ENCODE measurements at regions not wholly inside any gene's neighbourhood (a gene's known extent, or its start where the extent isn't known, plus 50 kb on each side); places are given as distances from the start of the nearest gene placed in this dataset.

- BruUV-seq (replicated peaks), result no TSS peak
- Histone ChIP-seq H3K9me3 (replicated peaks; ENCODE audit: control insufficient read depth, insufficient read depth, low read length) (no peaks in the 10 kb centered on the region), H3K4me2 (ENCODE audit: control insufficient read depth, insufficient read depth) (no peak overlapping the region), H2AFZ (ENCODE audit: control insufficient read depth, low read depth, low read length) (no peak overlapping the region), H3K9ac (ENCODE audit: control insufficient read depth, insufficient read depth, low read length) (no peak overlapping the region), H3K4me1 (ENCODE audit: control insufficient read depth, insufficient read depth, low read length) (peaks cover 22% of the 10 kb centered on the region), H3K27me3 (replicated peaks in 1 of 2; ENCODE audit: control insufficient read depth in 2 of 2, insufficient read depth in 2 of 2, low read length in 1 of 2) (no peaks in the 10 kb centered on the region; a peak in 1 of 4 replicates), H3K27ac (ENCODE audit: control insufficient read depth, insufficient read depth) (no peak overlapping the region), H3K36me3 (ENCODE audit: control insufficient read depth in 2 of 2, insufficient read depth in 2 of 2, low read length in 1 of 2) (no peaks in the 10 kb centered on the region), H4K20me1 (ENCODE audit: control insufficient read depth, insufficient read depth) (no peaks in the 10 kb centered on the region), H3K4me3 (no peak overlapping the region), H3K79me2 (ENCODE audit: control insufficient read depth, insufficient read depth, low read length) (no peaks in the 10 kb centered on the region)
- no peak for TF ChIP-seq SUZ12 (IDR thresholded peaks at IDR 0.05; ENCODE audit: unreplicated experiment)
- no peak for TF ChIP-seq CHD1 (IDR thresholded peaks at IDR 0.05; ENCODE audit: low read depth, low read length)
- ATAC-seq (no peak), FAIRE-seq (no peak), DNase-seq (ENCODE audit: low read depth, low spot score) (no peak)
- ChIA-PET CTCF (interaction anchor here (1.0 to 1.7 kb wide), 2 partner anchors 154 to 420 kb away, joined by 4 to 6 read pairs; no protein-coding TSS in a partner anchor), SMC1A (ENCODE audit: uncharacterized antibody, unreplicated experiment) (no interaction called here), POLR2A (interaction anchor here (0.6 kb wide), 1 partner anchor 834 kb away, joined by 6 read pairs; no protein-coding TSS in a partner anchor), RAD21 (ENCODE audit: unreplicated experiment) (interaction anchor here (0.9 kb wide), 1 partner anchor 238 kb away, joined by 3 read pairs; no protein-coding TSS in a partner anchor)
- in situ Hi-C loops (cut with MboI) (no loop called here), intact Hi-C loops (cut with micrococcal nuclease; ENCODE audit: unreplicated experiment) (no loop called here)
- WGBS (ENCODE audit: insufficient coverage, insufficient replicate concordance, low lambda C conversion rate, missing lambda C conversion rate), result 37% methylated on average over 13 of the region's 13 CpGs
Measured at GRCh38 chr17:83202002-83203000, 122.9 kb downstream of the METRNL start.

DNA sequence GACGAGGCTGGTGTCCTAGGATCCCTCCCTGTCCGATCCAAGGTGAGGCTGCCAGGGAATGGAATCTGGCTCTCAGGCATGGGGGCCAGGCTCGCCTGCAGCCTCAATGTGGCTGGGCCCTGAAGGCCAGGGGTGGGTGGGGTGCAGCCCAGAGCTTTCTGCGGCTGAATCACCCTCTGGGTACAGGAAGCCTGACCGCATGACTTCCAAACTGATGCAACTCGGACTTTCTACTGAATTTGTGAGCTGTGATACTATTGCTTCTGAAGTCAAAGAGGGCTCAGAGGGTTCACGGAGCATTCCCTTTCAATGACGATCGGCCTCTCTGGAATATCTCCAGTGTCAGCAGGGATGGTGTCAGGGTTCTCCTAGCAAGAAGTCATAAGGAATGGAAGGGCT, 123.7 kb downstream of the METRNL start:
- H3K4me2 ChIP-seq (ENCODE audit: control insufficient read depth, insufficient read depth), result no peak overlapping the region
- POLR2A ChIA-PET, result no interaction called here
- RAD21 ChIA-PET (ENCODE audit: unreplicated experiment), result interaction anchor here (0.9 kb wide), 1 partner anchor 239 kb away, joined by 3 read pairs; no protein-coding TSS in a partner anchor
- peaks cover 22% of the 10 kb centered on the region for H3K4me1 ChIP-seq (ENCODE audit: control insufficient read depth, insufficient read depth, low read length)
- in situ Hi-C loops (cut with MboI) (no loop called here), intact Hi-C loops (cut with micrococcal nuclease; ENCODE audit: unreplicated experiment) (no loop called here)
- no peaks in the 10 kb centered on the region for H3K9me3 ChIP-seq (replicated peaks; ENCODE audit: control insufficient read depth, insufficient read depth, low read length)
- BruUV-seq (replicated peaks), result no TSS peak
- no peaks in the 10 kb centered on the region for H3K36me3 ChIP-seq (ENCODE audit: control insufficient read depth in 2 of 2, insufficient read depth in 2 of 2, low read length in 1 of 2)
- DNase-seq (ENCODE audit: low read depth, low spot score) (no peak), ATAC-seq (no peak), FAIRE-seq (no peak)
- no peak overlapping the region for H3K9ac ChIP-seq (ENCODE audit: control insufficient read depth, insufficient read depth, low read length)
- no peak overlapping the region for H3K4me3 ChIP-seq
- no peaks in the 10 kb centered on the region for H4K20me1 ChIP-seq (ENCODE audit: control insufficient read depth, insufficient read depth)
- SMC1A ChIA-PET (ENCODE audit: uncharacterized antibody, unreplicated experiment), result interaction anchor here (0.5 to 1.2 kb wide), 2 partner anchors 154 to 332 kb away, joined by 3 read pairs; no protein-coding TSS in a partner anchor
- CTCF ChIA-PET, result no interaction called here
- H2AFZ ChIP-seq (ENCODE audit: control insufficient read depth, low read depth, low read length), result no peak overlapping the region
- H3K79me2 ChIP-seq (ENCODE audit: control insufficient read depth, insufficient read depth, low read length), result no peaks in the 10 kb centered on the region
- no peaks in the 10 kb centered on the region; a peak in 1 of 4 replicates for H3K27me3 ChIP-seq (replicated peaks in 1 of 2; ENCODE audit: control insufficient read depth in 2 of 2, insufficient read depth in 2 of 2, low read length in 1 of 2)
- no peak overlapping the region for H3K27ac ChIP-seq (ENCODE audit: control insufficient read depth, insufficient read depth)
- WGBS (ENCODE audit: insufficient coverage, insufficient replicate concordance, low lambda C conversion rate, missing lambda C conversion rate), result 59% methylated on average over 9 of the region's 9 CpGs
- TF ChIP-seq KAT2A (conservative IDR thresholded peaks at IDR 0.05; ENCODE audit: control insufficient read depth, low read depth, low read length), result no peak
- no peak for TF ChIP-seq SP1 (IDR thresholded peaks at IDR 0.05; ENCODE audit: low read depth, low read length)
- no peak for TF ChIP-seq ZNF384 (IDR thresholded peaks at IDR 0.05; ENCODE audit: borderline replicate concordance, low read depth, low read length)
- TF ChIP-seq, protein P1, sequence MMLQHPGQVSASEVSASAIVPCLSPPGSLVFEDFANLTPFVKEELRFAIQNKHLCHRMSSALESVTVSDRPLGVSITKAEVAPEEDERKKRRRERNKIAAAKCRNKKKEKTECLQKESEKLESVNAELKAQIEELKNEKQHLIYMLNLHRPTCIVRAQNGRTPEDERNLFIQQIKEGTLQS (IDR thresholded peaks at IDR 0.05; ENCODE audit: borderline replicate concordance, extremely low read depth, low read depth, low read length), result no peak
- no peak for TF ChIP-seq SREBF2 (IDR thresholded peaks at IDR 0.05; ENCODE audit: low read length)
- no peak for TF ChIP-seq POU2F2 (IDR thresholded peaks at IDR 0.05; ENCODE audit: borderline replicate concordance, low read depth, low read length)
- TF ChIP-seq, protein P2, sequence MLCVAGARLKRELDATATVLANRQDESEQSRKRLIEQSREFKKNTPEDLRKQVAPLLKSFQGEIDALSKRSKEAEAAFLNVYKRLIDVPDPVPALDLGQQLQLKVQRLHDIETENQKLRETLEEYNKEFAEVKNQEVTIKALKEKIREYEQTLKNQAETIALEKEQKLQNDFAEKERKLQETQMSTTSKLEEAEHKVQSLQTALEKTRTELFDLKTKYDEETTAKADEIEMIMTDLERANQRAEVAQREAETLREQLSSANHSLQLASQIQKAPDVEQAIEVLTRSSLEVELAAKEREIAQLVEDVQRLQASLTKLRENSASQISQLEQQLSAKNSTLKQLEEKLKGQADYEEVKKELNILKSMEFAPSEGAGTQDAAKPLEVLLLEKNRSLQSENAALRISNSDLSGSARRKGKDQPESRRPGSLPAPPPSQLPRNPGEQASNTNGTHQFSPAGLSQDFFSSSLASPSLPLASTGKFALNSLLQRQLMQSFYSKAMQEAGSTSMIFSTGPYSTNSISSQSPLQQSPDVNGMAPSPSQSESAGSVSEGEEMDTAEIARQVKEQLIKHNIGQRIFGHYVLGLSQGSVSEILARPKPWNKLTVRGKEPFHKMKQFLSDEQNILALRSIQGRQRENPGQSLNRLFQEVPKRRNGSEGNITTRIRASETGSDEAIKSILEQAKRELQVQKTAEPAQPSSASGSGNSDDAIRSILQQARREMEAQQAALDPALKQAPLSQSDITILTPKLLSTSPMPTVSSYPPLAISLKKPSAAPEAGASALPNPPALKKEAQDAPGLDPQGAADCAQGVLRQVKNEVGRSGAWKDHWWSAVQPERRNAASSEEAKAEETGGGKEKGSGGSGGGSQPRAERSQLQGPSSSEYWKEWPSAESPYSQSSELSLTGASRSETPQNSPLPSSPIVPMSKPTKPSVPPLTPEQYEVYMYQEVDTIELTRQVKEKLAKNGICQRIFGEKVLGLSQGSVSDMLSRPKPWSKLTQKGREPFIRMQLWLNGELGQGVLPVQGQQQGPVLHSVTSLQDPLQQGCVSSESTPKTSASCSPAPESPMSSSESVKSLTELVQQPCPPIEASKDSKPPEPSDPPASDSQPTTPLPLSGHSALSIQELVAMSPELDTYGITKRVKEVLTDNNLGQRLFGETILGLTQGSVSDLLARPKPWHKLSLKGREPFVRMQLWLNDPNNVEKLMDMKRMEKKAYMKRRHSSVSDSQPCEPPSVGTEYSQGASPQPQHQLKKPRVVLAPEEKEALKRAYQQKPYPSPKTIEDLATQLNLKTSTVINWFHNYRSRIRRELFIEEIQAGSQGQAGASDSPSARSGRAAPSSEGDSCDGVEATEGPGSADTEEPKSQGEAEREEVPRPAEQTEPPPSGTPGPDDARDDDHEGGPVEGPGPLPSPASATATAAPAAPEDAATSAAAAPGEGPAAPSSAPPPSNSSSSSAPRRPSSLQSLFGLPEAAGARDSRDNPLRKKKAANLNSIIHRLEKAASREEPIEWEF (IDR thresholded peaks at IDR 0.05; ENCODE audit: insufficient replicate concordance, low read depth, low read length), result no peak
- no peak for TF ChIP-seq SUPT20H (IDR thresholded peaks at IDR 0.05; ENCODE audit: borderline replicate concordance, control insufficient read depth, low read depth, low read length)

Measured in GM12878 (cell line).